GM13976 (cell line): ENCODE measurements at regions not wholly inside any gene's neighbourhood (a gene's known extent, or its start where the extent isn't known, plus 50 kb on each side); places are given as distances from the start of the nearest gene placed in this dataset.

Experiments used
- DNase-seq: peaks from one replicate; pipeline ENCODE4 v3.0.0; 2012; ENCODE audit warnings: low spot score
- CTCF ChIP-seq: IDR thresholded peaks from 2 replicates; pipeline ENCODE4 v1.5.1; 2012; ENCODE audit warnings: borderline replicate concordance, mild to moderate bottlenecking; ENCODE audit not compliant: insufficient read depth; ENCODE audit errors: extremely low read depth, missing control alignments, control extremely low read depth
- in situ Hi-C: fragments of 300-500 bp; cut with MboI; formaldehyde crosslinking; loops from one replicate; pipeline ENCODE4 v1.12.0; 2022; ENCODE audit warnings: low sequenced_read_pairs, mixed read lengths, inconsistent platforms; ENCODE audit not compliant: unreplicated experiment

DNA sequence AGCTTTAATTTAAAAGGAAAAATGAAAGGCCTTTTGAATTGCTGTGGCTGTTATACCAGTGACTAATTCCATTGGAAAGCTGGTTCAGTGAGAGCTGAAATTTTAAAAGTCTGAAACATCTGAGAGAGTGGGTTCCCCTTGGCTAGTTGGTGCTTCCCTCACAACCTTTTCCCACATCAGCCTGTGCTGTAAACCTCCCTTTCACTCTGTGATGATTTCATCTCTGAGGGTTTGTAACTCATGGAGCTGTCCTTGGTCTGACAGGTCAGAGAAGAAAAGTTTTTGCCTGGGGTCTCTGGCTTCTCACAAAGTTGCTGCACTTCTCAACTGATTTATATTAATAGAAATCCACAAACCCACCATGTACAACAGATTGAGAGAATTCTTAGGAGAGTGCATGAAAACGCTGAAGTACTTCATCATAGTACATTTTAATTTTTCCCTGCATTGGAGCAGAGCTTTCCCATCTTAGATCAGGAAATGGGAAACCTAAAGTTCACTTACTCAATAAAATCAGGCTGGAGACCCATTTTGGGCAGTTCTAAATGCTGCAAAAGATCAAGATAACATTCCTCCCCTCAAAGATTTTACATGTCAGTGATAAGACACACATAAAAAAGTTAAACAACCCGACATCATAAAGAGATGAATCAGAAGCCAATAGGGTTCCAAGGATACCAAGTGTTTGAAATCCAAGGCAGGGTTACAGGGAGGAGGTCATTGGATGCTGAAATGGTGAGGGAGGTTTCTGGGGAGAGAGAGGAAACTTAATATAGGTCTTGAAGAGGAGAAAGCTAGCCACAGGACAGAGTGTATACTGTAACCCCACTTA, 157.0 kb upstream of the MKLN1 start:
- TF ChIP-seq CTCF = no peak
- DNase-seq = peak; percentile 26
- in situ Hi-C loops = no loop called here

DNA sequence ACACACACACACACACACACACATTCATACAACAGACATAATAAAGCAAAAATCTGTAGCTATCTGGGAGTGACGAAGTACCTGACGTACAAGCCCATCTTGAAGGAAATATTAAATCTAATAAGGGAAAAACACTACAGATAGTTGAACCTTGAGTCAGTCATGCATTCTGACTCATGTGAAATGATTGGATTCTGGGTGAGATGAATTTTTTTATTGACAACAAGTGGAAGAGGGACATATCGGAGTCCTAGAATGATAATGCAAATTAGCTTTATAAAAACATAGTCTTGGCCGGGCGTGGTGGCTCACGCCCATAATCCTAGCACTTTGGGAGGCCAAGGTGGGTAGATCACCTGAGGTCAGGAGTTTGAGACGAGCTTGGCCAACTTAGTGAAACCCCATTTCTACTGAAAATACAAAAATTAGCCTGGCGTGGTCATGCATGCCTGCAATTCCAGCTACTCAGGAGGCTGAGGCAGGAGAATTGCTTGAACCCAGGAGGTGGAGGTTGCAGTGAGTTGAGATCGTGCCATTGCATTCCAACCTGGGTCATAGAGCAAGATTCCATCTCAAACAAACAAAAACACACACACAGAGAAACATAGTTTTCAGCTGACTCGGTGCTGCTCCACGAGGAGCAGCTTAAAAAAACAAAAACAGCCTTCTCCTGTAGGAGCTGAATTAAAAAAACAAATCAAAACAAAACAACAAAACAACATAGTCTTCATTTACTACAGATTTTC, 154.4 kb upstream of the MKLN1 start:
- DNase-seq = no peak
- in situ Hi-C loops = no loop called here
- no peak for TF ChIP-seq CTCF

GRCh38 chr7:131174391-131174790, 153.3 kb upstream of the MKLN1 start:
- no peak for DNase-seq
- TF ChIP-seq CTCF = no peak
- in situ Hi-C loops = no loop called here

GRCh38 chr7:131174855-131175254, 152.8 kb upstream of the MKLN1 start:
- DNase-seq = no peak
- no peak for TF ChIP-seq CTCF
- in situ Hi-C loops = no loop called here

DNA sequence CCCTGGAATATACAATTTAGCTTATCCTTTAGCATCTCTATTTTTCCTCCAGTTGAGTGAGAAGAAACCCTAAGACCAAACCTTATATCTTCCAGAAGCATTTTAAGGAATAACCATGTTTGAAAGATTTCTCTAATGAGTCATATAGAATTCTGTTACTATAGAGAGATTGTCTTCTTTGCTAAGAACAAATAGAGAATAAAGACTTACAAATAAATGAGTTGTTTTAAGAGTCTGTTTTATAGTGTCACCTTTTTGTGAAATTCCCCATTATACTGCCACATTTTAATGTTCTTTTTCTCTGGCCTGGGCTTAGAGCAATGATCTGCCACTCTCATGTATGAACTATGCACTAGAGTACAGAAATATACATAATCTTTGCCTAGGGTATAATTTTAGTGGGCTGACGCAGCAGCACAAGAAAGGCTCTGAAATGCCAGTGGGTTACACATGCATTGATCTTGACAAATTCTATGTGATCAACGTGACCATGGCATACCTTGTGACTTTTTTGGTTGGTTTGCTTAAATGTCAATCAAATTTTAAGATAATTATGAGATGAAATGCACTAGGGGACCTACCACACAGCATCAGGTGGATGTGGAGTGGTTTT, 145.1 kb upstream of the MKLN1 start:
- in situ Hi-C loops = no loop called here
- no peak for TF ChIP-seq CTCF
- no peak for DNase-seq

GRCh38 chr7:131183072-131183471, 144.6 kb upstream of the MKLN1 start:
- no peak for TF ChIP-seq CTCF
- DNase-seq = no peak
- in situ Hi-C loops = no loop called here
